Cardiac muscle cell (in vitro differentiated cells and primary cell): ENCODE measurements at regions not wholly inside any gene's neighbourhood (a gene's known extent, or its start where the extent isn't known, plus 50 kb on each side); places are given as distances from the start of the nearest gene placed in this dataset.

ENCODE experiments used
- DNase-seq, 2 donors: peaks; one replicate each; pipeline versions ENCODE4 v3.0.0 to v3.0.0-alpha.2; 2010 to 2017; ENCODE audit warnings: low read depth in 1 of 2, low spot score in 1 of 2
- H3K27ac ChIP-seq: fragments of 200-600 bp; sonication (generic); 2 replicates; pipeline ENCODE4 v1.5.1; 2016
- H3K27me3 ChIP-seq: fragments of 200-600 bp; sonication (generic); 2 replicates; pipeline ENCODE4 v1.6.0; 2016; ENCODE audit warnings: control low read depth
- H3K36me3 ChIP-seq: fragments of 200-600 bp; sonication (generic); 2 replicates; pipeline ENCODE4 v1.5.1; 2016; ENCODE audit warnings: control low read depth
- H3K4me1 ChIP-seq: fragments of 200-600 bp; sonication (generic); 2 replicates; pipeline ENCODE4 v1.8.1; 2017; ENCODE audit warnings: low read depth, mild to moderate bottlenecking, mixed run types
- H3K4me3 ChIP-seq: fragments of 200-600 bp; sonication (generic); 2 replicates; pipeline ENCODE4 v1.5.1; 2016; ENCODE audit warnings: mild to moderate bottlenecking
- H3K9me3 ChIP-seq: fragments of 200-600 bp; sonication (generic); 2 replicates; pipeline ENCODE4 v1.5.1; 2017; ENCODE audit warnings: low read depth, mild to moderate bottlenecking, control low read depth
- TF ChIP-seq, protein P1 (sequence below): IDR thresholded peaks from 2 replicates; pipeline ENCODE4 v1.5.1; 2012; ENCODE audit warnings: low read depth, mild to moderate bottlenecking, low read length

DNA sequence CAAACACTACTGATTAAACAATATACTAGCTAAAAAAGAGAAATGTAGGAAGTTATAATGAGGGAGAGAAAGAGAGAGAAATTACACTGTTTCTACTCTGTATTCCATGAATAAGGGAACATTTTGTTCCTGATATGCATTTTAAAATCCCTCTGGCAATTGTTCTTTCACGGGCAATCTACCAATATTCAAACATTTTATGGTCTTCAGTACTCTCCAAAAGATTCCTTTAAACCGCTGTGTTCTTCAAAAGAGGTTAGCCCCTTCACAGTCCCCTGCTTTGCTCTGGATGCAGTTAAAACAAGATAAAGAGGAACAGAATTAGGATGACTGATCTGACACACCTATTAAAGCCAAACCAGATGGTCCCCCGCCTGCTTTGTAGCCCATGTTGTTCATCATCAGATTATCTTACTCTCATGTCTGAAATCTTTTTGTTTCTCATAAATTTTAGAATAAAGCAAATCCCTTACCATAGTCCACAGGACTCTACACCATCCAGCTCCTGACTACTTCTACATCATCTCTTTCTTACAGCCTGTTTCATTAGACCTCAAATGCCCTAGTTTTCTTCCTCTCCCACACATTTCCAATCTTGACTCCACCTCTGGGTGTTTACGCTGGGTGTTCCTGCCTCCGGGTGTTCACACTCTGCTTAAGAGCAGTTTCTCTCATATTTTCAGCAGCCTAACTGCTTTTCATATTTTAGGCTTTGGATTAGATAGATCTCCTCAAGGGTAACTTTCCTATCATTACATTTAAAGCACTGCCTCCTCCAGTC, 399.7 kb downstream of the COL12A1 start:
- H3K27me3 ChIP-seq, result no peaks in the 10 kb centered on the region
- peak in 1 of 2 donors; percentile 47 for DNase-seq
- no peaks in the 10 kb centered on the region for H3K9me3 ChIP-seq
- no peaks in the 10 kb centered on the region for H3K4me1 ChIP-seq
- TF ChIP-seq, protein P1, sequence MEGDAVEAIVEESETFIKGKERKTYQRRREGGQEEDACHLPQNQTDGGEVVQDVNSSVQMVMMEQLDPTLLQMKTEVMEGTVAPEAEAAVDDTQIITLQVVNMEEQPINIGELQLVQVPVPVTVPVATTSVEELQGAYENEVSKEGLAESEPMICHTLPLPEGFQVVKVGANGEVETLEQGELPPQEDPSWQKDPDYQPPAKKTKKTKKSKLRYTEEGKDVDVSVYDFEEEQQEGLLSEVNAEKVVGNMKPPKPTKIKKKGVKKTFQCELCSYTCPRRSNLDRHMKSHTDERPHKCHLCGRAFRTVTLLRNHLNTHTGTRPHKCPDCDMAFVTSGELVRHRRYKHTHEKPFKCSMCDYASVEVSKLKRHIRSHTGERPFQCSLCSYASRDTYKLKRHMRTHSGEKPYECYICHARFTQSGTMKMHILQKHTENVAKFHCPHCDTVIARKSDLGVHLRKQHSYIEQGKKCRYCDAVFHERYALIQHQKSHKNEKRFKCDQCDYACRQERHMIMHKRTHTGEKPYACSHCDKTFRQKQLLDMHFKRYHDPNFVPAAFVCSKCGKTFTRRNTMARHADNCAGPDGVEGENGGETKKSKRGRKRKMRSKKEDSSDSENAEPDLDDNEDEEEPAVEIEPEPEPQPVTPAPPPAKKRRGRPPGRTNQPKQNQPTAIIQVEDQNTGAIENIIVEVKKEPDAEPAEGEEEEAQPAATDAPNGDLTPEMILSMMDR, result no peak
- no peak overlapping the region for H3K4me3 ChIP-seq
- no peak overlapping the region for H3K27ac ChIP-seq
- no peaks in the 10 kb centered on the region for H3K36me3 ChIP-seq

DNA sequence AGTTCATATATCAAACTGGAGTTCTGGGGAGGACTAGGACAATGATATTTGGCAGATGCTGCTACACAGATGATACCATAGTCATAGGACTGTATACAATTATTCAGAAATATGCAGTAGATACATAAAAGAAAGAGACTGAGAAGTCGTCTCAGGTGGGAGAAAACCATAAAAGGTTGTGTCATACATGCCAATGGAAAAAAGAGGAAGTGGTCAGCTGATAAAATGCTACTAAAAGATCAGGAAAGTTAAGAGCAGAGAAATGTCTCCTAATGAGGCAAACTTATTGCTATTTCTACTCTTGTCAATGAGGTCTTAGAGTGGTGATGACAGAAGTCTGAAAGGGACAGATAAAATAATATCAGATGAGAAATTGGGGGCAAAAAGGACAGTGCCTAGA, 407.6 kb downstream of the COL12A1 start:
- Histone ChIP-seq H3K27ac (no peak overlapping the region), H3K9me3 (no peaks in the 10 kb centered on the region), H3K36me3 (no peaks in the 10 kb centered on the region), H3K4me1 (no peaks in the 10 kb centered on the region), H3K4me3 (no peak overlapping the region), H3K27me3 (no peaks in the 10 kb centered on the region)
- no peak for DNase-seq
- TF ChIP-seq, protein P1, result no peak

DNA sequence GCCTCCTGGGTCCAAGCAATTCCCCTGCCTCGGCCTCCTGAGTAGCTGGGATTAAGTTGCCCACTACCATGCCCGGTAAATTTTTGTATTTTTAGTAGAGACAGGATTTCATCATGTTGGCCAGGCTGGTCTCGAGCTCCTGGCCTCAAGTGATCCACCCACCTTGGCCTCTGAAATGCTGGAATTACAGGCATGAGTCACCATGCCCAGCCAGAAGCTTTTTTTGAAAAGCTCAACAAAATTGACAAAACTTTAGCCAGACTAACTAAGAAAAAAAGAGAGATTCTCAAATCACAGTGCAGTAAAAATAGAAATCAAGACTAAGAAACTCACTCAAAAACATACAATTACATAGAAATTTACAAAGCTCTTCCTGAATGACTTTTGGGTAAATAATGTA, 420.6 kb downstream of the COL12A1 start:
- peak in 1 of 2 donors; percentile 3 for DNase-seq
- Histone ChIP-seq H3K4me1 (no peaks in the 10 kb centered on the region), H3K36me3 (no peaks in the 10 kb centered on the region), H3K27me3 (no peaks in the 10 kb centered on the region), H3K27ac (no peak overlapping the region), H3K9me3 (no peaks in the 10 kb centered on the region), H3K4me3 (no peak overlapping the region)
- TF ChIP-seq, protein P1, result no peak

DNA sequence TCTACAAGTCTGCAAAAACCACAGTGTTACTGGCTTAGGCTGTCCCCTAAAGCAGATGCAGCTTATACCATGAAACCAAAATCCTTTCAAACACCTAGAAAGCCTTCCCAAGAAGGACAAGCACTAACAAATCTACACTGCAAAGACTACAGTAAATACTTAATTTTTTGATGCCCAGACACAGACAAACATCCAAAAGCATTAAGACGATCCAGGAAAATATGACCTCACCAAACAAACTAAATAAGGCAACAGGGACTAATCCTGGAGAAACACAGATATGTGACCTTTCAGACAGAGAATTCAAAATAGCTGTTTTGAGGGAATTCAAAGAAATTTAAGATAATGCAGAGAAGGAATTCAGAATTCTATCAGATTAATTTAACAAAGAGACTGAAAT, 423.5 kb downstream of the COL12A1 start:
- H3K9me3 ChIP-seq, result no peaks in the 10 kb centered on the region
- DNase-seq, result no peak
- no peak overlapping the region for H3K27ac ChIP-seq
- no peaks in the 10 kb centered on the region for H3K36me3 ChIP-seq
- H3K4me3 ChIP-seq, result no peak overlapping the region
- no peaks in the 10 kb centered on the region for H3K4me1 ChIP-seq
- H3K27me3 ChIP-seq, result no peaks in the 10 kb centered on the region
- TF ChIP-seq, protein P1, result no peak

DNA sequence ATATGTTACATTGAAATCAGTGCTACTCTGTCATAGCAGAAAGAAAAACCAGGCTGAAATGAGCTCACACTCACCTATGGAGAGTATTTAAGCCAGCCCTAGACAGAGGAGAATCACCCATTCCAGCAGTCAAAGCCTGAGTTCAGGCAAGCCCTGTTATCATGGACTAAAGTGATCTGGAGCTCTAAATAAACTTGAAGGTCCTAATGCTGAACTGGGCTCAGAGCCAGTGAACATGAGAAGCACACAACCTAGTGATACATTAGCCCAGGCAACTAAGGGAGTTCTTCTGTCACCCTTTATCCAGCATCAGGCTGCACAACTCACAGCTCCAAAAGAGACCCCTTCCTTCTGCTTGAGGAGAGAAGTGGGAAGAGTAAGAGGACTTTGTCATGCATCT, 425.0 kb downstream of the COL12A1 start:
- peak in 1 of 2 donors; percentile 7 for DNase-seq
- TF ChIP-seq, protein P1, result no peak
- Histone ChIP-seq H3K36me3 (no peaks in the 10 kb centered on the region), H3K27ac (no peak overlapping the region), H3K27me3 (no peaks in the 10 kb centered on the region), H3K4me3 (no peak overlapping the region), H3K9me3 (no peaks in the 10 kb centered on the region), H3K4me1 (no peaks in the 10 kb centered on the region)
